PC-9 (cell line): ENCODE measurements at regions not wholly inside any gene's neighbourhood (a gene's known extent, or its start where the extent isn't known, plus 50 kb on each side); places are given as distances from the start of the nearest gene placed in this dataset.

Source experiments
- BruUV-seq: library from RNA; stranded (reverse); fragments of 400-500 nt; replicated peaks from 2 replicates; lab custom pipeline; 2021; lab: Mats Ljungman, UMichigan
- CTCF ChIA-PET: fragments of 300-600 bp; sonication (Branson Sonifier 250); formaldehyde crosslinking; loops from one replicate; lab custom pipeline; 2022; ENCODE audit warnings: antibody characterized with exemption; lab: Charles Lee
- POLR2A ChIA-PET: fragments of 300-600 bp; sonication (Branson Sonifier 250); formaldehyde crosslinking; loops from one replicate; lab custom pipeline; 2022; ENCODE audit warnings: antibody characterized with exemption; ENCODE audit not compliant: unreplicated experiment; lab: Charles Lee
- DNase-seq, 2 experiments: peaks; one replicate each; pipeline versions ENCODE4 v3.0.0 to v3.0.0-alpha.2; 2015 to 2022; ENCODE audit warnings: mixed read lengths in 1 of 2
- H2AFZ ChIP-seq: fragments of 200-600 bp; sonication (generic); 2 replicates; pipeline ENCODE4 v1.8.1; 2017; ENCODE audit warnings: antibody characterized with exemption
- H3F3A ChIP-seq: fragments of 200-600 bp; sonication (generic); 2 replicates; pipeline ENCODE4 v1.8.1; 2017; ENCODE audit warnings: antibody characterized with exemption, mild to moderate bottlenecking, low read depth; ENCODE audit not compliant: insufficient read depth
- H3K27ac ChIP-seq: fragments of 200-600 bp; sonication (generic); 2 replicates; pipeline ENCODE4 v1.6.1; 2016; ENCODE audit warnings: mixed run types
- H3K27me3 ChIP-seq: fragments of 200-600 bp; sonication (generic); 2 replicates; pipeline ENCODE4 v1.6.1; 2016; ENCODE audit warnings: low read depth, mixed run types; ENCODE audit not compliant: insufficient read depth
- H3K36me3 ChIP-seq: fragments of 200-600 bp; sonication (generic); 2 replicates; pipeline ENCODE4 v1.6.1; 2016; ENCODE audit warnings: low read depth, mixed run types
- H3K4me1 ChIP-seq: fragments of 200-600 bp; sonication (generic); replicated peaks from 2 replicates; pipeline ENCODE4 v1.6.1; 2016; ENCODE audit warnings: mixed run types; ENCODE audit not compliant: insufficient read depth
- H3K4me2 ChIP-seq: fragments of 200-600 bp; sonication (generic); 2 replicates; pipeline ENCODE4 v1.6.1; 2017; ENCODE audit warnings: mixed run types
- H3K4me3 ChIP-seq: fragments of 200-600 bp; sonication (generic); 2 replicates; pipeline ENCODE4 v1.6.1; 2016; ENCODE audit warnings: mixed run types
- H3K79me2 ChIP-seq: fragments of 200-600 bp; sonication (generic); 2 replicates; pipeline ENCODE4 v1.6.1; 2017; ENCODE audit warnings: low read depth, mixed run types
- H3K9me2 ChIP-seq: fragments of 200-600 bp; sonication (generic); 2 replicates; pipeline ENCODE4 v1.8.1; 2017; ENCODE audit warnings: mild to moderate bottlenecking; ENCODE audit not compliant: insufficient read depth
- H3K9me3 ChIP-seq: fragments of 200-600 bp; sonication (generic); 2 replicates; pipeline ENCODE4 v1.8.1; 2016; ENCODE audit warnings: low read depth; ENCODE audit not compliant: insufficient read depth
- H4K20me1 ChIP-seq: fragments of 200-600 bp; sonication (generic); 2 replicates; pipeline ENCODE4 v1.8.1; 2017; ENCODE audit not compliant: insufficient read depth
- CTCF ChIP-seq: fragments of 200-600 bp; sonication (generic); conservative IDR thresholded peaks from 2 replicates; pipeline ENCODE4 v1.6.1; 2017; ENCODE audit warnings: mixed run types, antibody characterized with exemption, mild to moderate bottlenecking, moderate library complexity
- EZH2 ChIP-seq: fragments of 200-600 bp; sonication (generic); IDR thresholded peaks from 2 replicates; pipeline ENCODE4 v1.8.0; 2017; ENCODE audit warnings: antibody characterized with exemption, low read depth
- intact Hi-C: fragments of 100-400 bp; cut with micrococcal nuclease; formaldehyde crosslinking; loops from one replicate; pipeline ENCODE4 v1.10.0; 2022; ENCODE audit not compliant: unreplicated experiment

DNA sequence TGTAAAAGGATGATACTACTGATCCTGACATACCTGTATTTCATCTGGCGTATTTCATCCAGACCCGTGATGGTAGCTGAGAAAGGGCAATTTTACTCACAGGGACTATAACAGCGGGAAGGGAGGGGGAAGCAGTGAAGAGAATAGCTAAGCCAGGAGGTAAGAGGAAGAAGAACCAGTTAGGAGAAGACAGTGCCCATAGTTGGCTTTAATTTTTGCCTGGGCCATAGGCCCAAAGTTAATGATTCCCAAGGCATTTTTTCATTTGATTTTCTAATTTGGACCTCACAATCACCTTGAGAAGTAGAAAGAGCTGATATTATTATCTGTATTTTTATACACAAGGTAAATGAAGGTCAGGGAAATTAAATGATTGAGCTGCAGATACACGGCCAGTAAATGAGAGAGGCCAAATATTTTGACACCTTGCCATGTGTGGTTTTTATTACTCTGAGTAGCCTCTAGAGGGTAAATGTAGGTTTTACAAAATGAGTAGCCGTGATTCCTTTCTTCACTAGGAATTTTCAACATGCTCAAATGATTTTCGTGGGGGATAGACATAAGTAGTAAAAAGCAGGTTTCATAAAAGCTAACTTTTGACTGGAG lies 382.2 kb downstream of the FUT8 start:
- no peak for DNase-seq
- Histone ChIP-seq H3K4me1 (peaks cover 14% of the 10 kb centered on the region), H3K27ac (no peak overlapping the region), H3K79me2 (no peaks in the 10 kb centered on the region), H3K36me3 (no peaks in the 10 kb centered on the region), H3K27me3 (no peaks in the 10 kb centered on the region), H2AFZ (no peak overlapping the region), H3K9me2 (no peaks in the 10 kb centered on the region), H3K4me3 (no peak overlapping the region), H4K20me1 (no peaks in the 10 kb centered on the region), H3K4me2 (no peak overlapping the region), H3K9me3 (no peaks in the 10 kb centered on the region), H3F3A (peaks cover 6% of the 10 kb centered on the region; the same call in 1 of the 2 replicates)
- ChIA-PET CTCF (no interaction called here), POLR2A (interaction anchor here (0.6 to 0.7 kb wide), 2 partner anchors 84 to 333 kb away, joined by 4 to 9 read pairs; no protein-coding TSS in a partner anchor)
- BruUV-seq, result no TSS peak
- intact Hi-C loops, result no loop called here
- TF ChIP-seq EZH2, result no peak
- TF ChIP-seq CTCF, result no peak

GRCh38 chr14:65798216-65798615 lies 385.7 kb downstream of the FUT8 start:
- BruUV-seq, result no TSS peak
- CTCF ChIA-PET, result no interaction called here
- TF ChIP-seq CTCF (no peak), EZH2 (no peak)

DNA sequence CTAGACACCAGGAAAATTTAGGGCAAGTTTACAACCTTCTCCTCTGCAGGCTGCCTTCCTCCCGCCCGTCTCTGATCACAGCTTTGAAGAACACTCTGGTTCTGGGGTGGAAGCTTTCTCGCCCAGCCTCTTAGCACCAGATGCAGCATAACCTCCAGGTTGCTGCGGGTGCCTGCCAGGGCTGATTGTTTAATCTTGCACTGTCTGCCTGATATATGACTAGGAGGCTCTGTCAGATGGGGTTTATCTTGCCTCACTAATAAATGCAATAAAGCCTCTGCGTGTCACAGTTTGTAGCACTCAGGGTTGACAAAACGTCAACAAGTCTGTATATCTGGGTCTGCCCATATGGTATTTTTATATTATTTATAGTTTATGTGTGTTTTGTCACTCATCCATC lies 388.2 kb downstream of the FUT8 start:
- no peak for TF ChIP-seq CTCF
- TF ChIP-seq EZH2, result no peak
- no peaks in the 10 kb centered on the region for H3K36me3 ChIP-seq
- H3K27ac ChIP-seq, result no peak overlapping the region
- H3F3A ChIP-seq, result no peaks in the 10 kb centered on the region
- no peaks in the 10 kb centered on the region for H3K9me2 ChIP-seq
- intact Hi-C loops, result no loop called here
- no peaks in the 10 kb centered on the region for H3K4me1 ChIP-seq
- CTCF ChIA-PET, result no interaction called here
- POLR2A ChIA-PET, result no interaction called here
- no peaks in the 10 kb centered on the region for H3K9me3 ChIP-seq
- H3K79me2 ChIP-seq, result no peaks in the 10 kb centered on the region
- no peaks in the 10 kb centered on the region for H3K27me3 ChIP-seq
- no peak for DNase-seq
- BruUV-seq, result no TSS peak
- no peaks in the 10 kb centered on the region for H4K20me1 ChIP-seq
- no peak overlapping the region for H3K4me2 ChIP-seq
- H3K4me3 ChIP-seq, result no peak overlapping the region
- H2AFZ ChIP-seq, result no peak overlapping the region

More at GRCh38 chr14:65798216-65798615, 385.7 kb downstream of the FUT8 start:
- Histone ChIP-seq H3K9me2 (no peaks in the 10 kb centered on the region), H3K27me3 (no peaks in the 10 kb centered on the region), H3K79me2 (no peaks in the 10 kb centered on the region), H3K36me3 (no peaks in the 10 kb centered on the region), H3K27ac (no peak overlapping the region), H3K4me2 (no peak overlapping the region), H4K20me1 (no peaks in the 10 kb centered on the region), H3K9me3 (no peaks in the 10 kb centered on the region), H3F3A (no peaks in the 10 kb centered on the region), H3K4me1 (no peaks in the 10 kb centered on the region), H2AFZ (no peak overlapping the region), H3K4me3 (no peak overlapping the region)
- no peak for DNase-seq
- POLR2A ChIA-PET, result no interaction called here
- intact Hi-C loops, result no loop called here
